NCI-H226 (cell line): ENCODE measurements at regions not wholly inside any gene's neighbourhood (a gene's known extent, or its start where the extent isn't known, plus 50 kb on each side); places are given as distances from the start of the nearest gene placed in this dataset.
A peak's percentile ranks its signal among the peaks of the same experiment; 100 is the strongest.
"Not testable (repeated sequence)": the region's sequence is repeated elsewhere in the genome, so short reads cannot be mapped to it uniquely, and the experiment has no call there.

Experiments used
- DNase-seq: peaks from one replicate; pipeline ENCODE4 v3.0.0-alpha.2; 2015

DNA sequence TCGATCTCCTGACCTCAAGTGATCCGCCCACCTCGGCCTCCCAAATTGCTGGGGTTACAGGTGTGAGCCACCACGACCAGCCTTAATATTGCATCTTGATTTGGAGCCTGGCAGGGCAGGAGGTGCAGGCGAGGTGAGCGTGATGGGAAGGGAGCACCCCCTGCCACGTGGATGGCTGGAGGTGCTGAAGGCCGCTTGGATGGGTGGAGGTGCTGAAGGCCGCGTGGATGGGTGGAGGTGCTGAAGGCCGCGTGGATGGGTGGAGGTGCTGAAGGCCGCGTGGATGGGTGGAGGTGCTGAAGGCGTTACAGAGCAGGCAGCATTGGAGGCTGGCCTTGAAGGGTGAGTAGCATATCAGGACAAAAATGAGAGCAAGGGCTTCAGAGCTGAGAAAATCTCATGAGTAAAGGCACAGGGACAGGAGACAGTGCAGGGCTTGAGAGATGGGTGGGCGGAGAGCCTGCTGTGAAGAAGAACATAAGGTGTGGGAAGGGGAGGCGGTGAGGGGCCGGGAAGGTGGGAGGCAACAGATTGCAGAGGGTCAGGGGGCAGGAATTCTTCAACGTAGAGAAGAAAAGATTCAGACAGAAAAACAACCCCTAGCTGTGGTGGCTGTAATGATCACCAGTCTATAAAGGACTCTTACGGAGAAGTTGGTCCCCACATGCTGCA, 101.7 kb upstream of the SEC14L1 start:
- DNase-seq = no peak

DNA sequence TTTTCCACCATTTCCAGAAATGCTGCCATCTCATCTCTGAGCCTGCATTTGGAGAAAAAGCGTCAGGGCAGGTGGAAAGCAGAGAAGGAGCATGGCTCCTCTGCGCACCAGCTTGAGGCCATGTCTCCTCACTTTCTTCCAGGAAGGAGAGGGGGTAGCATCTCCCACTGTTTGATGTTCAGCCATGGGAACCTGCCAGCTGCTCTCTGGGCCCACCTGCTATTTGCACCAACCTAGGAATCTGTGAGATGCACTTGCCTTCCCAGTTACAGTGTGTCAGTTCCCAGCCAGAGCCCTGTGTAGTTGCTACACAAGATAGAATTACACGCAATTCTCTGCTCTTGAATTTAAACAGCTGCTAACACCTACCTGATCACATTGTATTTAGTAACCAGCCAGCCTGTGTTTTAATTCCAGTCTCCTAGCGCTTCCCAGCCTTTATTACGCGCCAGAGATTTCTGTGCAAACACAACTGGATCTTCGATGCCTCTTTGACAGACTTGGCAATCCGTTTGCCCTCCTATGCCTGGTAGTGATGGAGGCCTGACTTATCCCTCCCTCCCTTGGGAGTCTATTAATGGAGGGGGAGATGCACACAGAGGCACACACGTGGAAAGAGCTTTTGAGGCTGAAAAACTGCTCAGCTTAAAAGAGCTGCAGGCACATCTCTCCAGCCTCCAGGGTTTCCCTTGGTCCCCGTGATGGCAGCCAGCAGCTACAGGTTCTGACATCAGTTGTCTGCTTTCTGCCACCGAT, 98.1 kb upstream of the SEC14L1 start:
- no peak for DNase-seq

DNA sequence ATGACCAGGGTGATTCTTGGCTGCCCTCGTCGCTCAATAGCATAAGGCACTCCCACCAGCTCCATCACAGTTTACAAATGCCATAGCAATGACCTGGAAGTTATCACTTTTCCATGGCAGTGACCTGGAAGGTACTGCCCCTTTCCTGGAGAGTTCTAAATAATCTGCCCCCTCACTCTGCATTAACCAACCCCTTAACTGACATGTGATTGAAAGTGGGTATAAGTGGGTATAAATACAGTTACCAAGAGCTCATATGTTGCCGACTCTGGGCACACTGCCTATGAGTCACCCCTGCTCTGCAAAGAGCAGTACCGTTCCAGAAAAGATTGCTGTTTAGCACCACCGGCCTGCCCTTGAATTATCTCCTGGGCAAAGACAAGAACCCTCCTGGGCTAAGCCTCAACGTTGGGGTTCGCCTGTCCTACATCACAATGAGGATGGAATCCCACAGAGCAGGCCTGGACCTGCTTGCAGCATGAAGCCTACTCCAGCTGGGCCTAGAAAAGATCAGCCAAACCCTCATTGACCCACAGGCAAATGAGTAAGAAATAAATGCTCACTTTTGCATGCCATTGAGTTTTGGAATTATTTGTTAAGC, 95.2 kb upstream of the SEC14L1 start:
- DNase-seq = peak; percentile 58

- DNase-seq = no peak
Observed at GRCh38 chr17:77049440-77049839, 91.3 kb upstream of the SEC14L1 start.

GRCh38 chr17:77050901-77051300, 89.9 kb upstream of the SEC14L1 start:
- not testable (repeated sequence) for DNase-seq

DNA sequence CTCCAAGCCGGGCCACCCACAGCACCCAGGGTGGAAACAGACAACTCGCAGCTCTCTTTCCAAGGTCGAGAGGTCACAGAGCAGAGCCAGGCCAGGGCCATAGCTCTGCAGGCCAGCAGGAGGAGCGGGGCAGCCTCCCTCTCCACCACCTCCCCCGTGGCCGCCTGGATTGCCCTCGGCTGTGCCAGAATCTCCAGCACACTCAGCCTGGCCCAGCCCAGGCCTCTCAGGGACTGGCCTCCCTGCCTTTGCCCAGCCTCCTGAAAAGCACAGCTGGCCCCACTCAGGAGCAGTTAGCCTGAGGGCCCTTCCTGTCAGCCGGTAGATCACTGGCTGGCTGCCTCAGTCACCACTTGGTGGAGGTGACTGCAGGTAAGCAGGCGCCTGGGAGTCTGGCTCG, 85.8 kb upstream of the SEC14L1 start:
- no peak for DNase-seq

DNA sequence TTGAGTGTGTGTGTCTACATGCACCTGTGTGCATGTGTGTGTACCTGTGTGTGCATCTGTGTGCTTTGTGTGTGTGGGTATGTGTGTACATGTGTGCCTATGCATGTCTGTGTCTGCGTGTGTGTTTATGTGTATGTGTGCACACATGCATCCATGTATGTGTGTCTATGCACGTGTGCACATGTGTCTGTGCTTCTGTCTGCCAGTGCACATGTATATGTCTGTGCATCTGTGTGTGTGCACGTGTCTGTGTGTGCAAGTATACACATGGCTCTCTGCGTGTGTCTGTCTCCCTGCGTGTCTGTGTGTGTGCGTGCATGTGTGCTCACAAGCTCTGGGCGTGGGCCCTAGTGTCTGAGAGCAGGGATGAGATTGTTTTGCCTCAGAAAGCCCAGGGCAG, 85.3 kb upstream of the SEC14L1 start:
- no peak for DNase-seq

DNA sequence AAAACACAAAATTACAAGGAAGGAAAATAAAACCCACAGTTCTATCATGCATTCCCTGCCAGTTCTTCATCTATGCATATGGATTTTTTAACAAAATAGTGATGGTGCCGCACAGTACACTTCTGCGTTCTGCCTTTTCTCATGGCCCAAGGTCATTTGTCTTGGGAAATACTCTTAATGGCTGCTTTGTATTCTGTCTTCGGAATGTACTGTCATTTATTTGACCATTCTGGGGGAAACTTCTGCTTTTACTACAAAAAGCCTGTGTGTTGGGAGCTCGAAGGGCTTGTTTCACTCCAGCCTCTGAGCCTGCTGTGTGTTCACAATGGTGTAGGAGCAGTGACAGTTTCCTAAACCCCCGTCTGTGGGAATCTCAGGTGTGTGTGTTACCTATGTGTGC, 82.8 kb upstream of the SEC14L1 start:
- no peak for DNase-seq

DNA sequence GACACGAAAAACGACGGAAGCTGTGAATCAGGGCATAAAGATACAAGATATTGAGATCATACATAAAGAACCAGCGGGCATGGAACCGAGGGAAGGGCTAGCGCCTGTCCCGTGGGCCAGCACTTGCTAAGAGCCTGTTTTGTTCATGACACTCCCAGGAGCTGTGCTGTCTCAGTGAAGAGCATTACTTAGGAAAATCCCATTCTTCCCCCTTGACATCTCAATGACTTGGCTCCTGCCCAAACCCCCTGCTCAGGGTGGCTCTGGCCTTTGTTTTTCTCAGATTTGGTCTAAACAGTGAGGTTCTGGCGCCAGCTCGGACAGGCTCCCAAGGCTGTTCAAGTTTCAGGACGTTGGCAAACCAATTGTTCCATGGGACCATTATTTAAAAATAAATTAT, 79.1 kb upstream of the SEC14L1 start:
- no peak for DNase-seq

DNA sequence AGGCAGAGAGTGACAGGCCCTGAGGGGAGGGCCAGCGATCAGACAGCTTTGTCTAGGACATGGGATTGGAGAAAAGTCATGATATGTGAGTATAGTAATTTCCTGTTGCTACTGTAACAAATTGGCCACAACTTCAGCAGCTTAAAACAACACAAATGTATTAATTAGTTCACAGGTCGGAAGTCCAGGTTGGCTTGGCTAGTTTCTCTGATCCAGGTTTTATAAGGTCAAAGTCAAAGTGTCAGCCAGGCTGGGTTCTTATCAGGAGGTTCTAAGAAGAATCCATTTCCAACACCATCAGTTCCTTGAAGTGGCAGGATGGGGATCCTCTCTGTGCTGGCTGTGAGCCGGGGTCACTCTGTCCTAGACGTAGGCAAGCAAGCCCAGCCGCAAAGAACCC, 76.2 kb upstream of the SEC14L1 start:
- DNase-seq = no peak

DNA sequence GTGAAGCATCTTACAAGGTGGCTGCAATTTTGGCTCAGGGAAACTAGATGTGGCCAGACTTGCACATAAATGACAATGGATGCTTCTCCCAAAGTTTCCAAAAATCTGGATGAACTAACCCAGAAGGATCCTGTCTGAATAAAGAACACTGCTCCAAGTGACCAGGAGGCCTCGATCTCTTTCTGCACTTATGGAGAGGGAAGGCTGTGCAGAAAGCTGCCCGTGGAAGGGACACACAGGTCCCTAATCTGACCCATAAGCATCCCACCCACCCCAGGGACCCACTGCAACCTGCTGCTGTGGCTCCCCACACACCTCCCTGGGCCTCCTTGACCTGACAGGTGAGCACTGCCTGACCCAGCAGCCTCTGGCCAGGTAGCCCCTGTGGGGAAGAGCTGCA, 74.6 kb upstream of the SEC14L1 start:
- no peak for DNase-seq

GRCh38 chr17:77066726-77067409, 73.9 kb upstream of the SEC14L1 start:
- DNase-seq = peak; percentile 37

- peak; percentile 19 for DNase-seq
Observed at GRCh38 chr17:77068915-77069314, 71.9 kb upstream of the SEC14L1 start.

GRCh38 chr17:77070888-77071279, 69.9 kb upstream of the SEC14L1 start:
- DNase-seq = no peak

DNA sequence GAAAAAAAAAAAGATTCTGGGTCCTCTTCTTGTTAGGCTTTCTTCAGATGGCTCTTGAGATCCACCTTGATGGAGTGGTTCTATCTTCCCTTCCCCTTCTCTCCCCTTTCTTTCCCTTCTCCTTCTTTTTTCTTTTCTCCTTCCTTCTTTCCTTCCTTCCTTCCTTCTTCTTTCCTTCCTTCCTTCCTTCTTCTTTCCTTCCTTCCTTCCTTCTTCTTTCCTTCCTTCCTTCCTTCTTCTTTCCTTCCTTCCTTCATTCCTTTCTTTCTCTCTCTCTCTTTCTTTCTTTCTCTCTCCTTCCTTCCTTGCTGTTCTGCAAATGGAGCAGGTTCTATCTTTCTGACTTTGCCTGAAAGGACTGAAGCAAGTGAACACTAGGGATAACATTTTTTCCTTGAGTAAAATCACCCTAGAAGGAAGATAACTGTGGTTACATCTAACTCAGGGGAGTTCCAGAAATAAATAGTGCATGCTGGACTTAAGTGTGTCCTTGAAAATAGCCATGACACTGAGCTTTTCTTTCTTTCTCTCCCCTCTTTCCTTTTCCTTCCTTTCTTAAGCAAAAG, 68.8 kb upstream of the SEC14L1 start:
- DNase-seq = no peak

DNA sequence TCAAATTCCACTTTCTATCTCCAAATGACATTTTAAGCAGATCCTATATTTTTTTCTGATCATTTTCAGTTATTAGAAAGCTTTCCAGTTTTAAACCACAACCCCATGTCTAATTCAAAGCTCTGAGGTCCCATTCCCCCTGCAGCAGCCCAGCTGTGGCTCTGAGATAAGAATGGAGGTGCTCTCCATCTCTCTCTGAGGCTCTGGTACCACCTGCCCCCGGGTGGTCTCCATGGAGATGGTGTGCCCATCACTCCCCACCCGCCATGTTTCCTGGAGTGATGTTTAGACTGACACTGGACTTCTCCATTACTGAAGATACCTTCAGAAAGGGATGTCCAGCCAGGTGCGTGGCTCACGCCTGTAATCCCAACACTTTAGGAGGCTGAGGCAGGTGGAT, 68.1 kb upstream of the SEC14L1 start:
- DNase-seq = no peak

DNA sequence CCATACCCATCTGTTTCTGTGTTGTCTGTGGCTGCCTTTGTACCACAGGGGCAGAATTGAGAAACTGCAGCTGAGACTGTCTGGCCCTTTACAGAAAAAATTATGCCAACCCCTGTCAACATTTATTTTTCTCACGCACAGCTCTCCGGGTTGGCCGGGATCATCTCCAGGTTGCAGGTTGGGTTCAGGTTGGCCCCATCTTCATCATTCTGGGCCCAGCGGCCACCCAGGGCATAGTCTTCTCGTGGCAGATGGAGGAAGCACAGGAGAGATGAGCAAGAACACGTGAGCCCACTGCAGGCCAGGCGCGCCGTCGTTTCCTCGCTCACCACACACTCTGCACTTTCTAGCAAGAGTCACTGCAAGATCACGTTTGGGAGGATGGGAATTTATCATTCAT, 66.1 kb upstream of the SEC14L1 start:
- DNase-seq = no peak

DNA sequence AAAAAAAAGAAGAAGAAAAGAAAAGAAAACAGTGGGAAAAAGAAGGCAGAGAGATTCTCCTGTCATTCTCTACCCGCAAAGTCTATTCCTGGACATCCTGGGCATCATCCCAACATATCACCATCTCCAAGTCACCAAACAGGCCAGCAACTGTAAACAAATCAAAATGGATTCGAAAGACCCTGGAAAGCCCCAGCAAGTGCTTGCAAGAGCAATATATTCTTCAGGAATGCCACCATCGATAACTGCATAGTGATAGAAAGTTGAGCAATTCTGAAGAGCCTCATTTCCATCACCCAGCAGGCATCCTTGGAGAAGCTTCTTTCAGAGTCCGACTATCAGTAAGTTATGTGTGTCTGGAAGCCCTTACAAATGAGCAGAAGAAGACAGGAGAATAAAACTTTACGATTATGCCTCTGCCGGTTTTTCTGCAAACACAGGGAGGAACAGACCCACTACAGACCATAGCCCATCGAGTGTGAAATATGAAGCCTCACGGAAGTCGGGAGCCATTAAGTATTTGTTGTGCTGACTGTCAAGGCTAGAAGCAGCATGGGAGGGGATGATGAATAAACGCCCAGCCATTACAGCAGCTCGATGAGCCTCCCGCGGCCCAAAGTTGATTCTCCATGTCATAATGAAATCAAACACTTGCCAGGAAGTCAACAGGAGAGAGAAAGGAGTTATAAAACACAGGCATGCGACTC, 64.5 kb upstream of the SEC14L1 start:
- DNase-seq = no peak

GRCh38 chr17:77083531-77083930, 57.2 kb upstream of the SEC14L1 start:
- DNase-seq = no peak

DNA sequence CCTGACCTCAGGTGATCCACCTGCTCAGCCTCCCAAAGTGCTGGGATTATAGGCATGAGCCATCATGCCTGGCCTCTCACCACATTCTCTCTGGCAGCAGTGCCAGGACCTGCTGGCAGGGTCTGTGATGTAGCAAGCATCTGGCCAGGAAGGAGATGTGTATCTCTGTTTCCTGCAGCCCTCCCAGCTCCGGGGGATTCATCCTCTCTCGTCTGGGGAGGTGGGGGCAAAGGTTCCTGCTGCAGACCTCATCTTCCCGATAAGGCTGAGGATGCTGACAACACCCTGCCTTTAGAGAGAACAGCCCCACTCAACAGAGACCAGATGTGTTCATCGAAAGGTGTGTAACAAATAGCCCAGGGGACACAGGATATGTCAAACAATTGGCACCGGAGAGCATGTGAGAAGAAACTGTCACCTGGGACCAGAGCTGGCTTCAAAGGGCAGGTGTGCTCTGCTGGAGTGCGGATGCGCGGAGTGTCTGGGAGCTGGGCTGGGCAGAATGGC, 54.8 kb upstream of the SEC14L1 start:
- no peak for DNase-seq

DNA sequence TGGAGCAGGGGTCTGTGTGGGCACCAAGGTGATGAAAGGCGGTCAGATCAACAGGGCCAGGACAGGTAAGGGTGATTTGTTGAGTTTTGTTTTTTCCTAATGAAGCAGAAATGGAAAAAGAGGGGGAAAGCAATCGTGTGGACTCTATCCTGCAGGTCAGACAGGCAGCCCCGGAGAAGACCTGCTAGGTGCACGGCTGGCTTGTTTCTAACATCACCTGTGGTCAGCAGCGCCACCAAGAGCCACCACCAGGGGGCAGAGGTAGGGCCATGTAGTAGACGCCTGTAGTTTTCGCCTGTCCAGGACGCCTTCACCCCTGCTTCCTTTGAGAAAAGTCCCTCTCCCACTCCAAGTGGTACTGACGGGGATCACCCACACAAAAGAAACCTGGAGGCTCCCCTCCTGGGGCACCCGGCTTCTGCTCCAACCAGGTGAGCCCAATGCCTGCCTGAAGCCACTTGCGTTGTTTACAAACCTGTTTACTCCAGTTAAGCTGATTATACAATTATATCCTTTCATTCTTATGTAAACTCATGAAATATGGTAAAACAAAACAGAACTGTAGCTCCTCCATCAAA, 54.2 kb upstream of the SEC14L1 start:
- peak; percentile 63 for DNase-seq
